ENCODE measurements at regions not wholly inside any gene's neighbourhood (a gene's known extent, or its start where the extent isn't known, plus 50 kb on each side); places are given as distances from the start of the nearest gene placed in this dataset.
"Not testable (repeated sequence)": the region's sequence is repeated elsewhere in the genome, so short reads cannot be mapped to it uniquely, and the experiment has no call there.

DNA sequence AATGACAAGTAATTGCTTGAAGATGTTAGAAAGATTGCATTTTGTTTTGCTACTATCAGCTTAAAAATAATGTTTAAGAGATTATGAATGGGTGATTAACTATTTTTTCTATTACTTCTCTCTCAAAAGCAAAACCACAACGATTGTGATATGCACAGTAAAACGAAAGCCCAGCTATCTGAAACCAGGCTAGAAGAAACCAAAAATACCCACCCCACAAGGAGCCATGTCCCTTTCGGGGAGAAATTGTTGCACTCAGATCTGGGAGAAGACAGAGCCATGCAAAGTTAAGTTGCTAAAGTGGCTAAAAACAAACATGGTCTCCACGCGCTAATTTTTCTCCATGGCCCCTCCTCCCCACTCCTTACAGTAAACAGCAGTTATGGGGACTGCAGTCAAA is 173.6 kb downstream of the RPS24 start:
- DNase-seq (ENCODE audit: low read depth in 4 of 4, low spot score in 1 of 4): no peak

DNA sequence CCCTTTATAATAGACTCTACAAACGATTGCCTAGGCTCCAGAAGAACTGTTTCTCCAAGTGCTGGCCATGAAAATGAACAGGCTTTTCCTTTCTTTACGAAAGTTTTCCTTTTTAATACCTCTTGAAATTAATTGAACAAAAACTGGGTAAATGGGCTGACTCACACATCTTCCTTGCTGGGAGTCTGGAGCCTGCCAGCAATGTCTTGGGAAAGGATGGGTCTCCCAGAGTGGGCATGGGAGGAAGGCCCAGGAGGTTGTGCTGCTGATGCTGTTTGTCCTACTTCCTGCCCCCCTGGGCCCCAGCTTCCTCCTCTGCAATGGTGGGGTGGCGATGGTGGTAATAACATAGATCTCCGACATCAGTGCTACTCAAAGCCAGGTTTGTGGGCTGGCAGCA is 174.1 kb downstream of the RPS24 start:
- DNase-seq (ENCODE audit: low read depth in 4 of 4, low spot score in 1 of 4): no peak

DNA sequence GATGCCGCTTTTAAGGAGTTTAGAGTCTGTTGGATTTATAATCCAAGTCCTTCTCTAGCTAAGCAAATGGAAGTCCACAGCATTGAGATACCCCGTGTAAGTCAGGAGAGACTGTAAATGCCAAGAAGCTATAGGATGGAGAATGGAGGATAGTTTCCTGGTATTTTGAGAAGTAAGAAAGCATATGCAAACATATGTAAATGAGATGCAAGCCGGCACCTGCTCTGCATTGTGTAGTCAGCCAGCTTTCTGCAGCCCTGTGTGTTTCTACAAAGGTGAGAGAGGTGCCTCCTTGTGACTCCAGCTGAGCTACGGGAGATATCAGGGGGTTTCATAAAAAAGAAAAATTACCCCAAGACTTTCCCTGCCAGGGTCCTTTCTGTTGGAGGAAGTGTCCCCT is 176.3 kb downstream of the RPS24 start:
- no peak for DNase-seq (ENCODE audit: low read depth in 4 of 4, low spot score in 1 of 4)

DNA sequence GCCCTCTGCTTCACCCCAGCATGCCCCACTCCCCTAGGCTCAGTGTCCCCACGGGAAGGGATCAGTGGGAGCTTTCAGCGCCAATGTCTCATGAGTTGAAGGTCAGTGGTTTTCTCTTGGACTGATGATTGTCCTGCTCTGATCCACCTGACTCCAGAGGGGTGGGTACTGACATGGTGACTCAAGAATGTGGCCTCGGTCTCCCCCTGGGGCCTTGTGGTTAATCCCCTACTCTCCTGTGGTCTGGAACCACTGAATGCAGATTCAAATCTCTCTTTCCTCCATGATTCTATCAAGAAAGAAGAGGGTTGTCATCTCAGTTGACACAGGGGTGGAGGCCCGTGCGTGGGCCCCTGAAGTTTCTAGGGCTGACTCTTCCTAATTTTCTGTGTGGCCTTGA is 176.9 kb downstream of the RPS24 start:
- no peak for DNase-seq (ENCODE audit: low read depth in 4 of 4, low spot score in 1 of 4)

DNA sequence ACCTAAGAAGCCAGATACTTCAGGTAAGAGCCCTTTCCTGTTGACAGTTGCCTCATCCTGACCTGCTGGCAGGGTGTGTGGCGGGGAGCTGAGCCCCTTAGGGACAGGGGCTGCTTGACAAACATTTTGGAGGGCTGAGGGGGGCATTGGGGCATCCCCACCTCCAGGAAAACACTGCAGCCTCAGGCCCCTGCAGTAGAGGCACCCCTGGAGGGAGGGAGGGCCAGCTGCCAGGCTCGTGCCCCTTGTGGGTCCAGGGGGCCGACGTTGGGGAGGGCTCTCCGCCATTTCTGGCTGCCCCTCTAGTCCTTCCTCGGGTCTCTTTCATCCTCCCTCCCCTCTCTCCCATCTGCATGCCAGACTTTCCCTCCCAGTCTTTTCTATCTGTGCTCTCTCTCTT is 177.3 kb downstream of the RPS24 start:
- DNase-seq (ENCODE audit: low read depth in 4 of 4, low spot score in 1 of 4): no peak

DNA sequence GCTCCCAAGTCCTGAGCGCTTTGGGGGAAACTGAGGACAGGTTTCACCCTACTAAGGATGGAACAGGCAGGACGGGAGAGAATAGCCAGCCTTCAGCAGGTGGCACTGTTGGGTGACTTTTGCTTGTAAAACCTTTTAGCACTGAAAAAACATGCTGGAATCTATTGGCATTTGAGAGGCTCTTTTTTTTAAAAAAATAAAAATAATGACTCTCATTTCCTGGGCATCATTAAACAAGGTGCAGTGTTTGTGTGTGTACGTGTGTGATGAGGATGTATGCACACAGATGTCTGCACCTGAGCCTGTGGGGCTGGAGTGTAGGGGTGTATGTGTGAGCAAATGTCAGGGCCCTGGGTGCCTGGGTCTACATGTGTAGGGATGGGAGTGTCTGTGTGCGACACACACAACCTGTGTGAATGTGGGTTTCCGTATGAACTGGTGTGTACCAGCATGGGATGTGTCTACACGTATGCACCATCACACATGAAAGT is 177.9 kb downstream of the RPS24 start:
- no peak for DNase-seq (ENCODE audit: low read depth in 4 of 4, low spot score in 1 of 4)

DNA sequence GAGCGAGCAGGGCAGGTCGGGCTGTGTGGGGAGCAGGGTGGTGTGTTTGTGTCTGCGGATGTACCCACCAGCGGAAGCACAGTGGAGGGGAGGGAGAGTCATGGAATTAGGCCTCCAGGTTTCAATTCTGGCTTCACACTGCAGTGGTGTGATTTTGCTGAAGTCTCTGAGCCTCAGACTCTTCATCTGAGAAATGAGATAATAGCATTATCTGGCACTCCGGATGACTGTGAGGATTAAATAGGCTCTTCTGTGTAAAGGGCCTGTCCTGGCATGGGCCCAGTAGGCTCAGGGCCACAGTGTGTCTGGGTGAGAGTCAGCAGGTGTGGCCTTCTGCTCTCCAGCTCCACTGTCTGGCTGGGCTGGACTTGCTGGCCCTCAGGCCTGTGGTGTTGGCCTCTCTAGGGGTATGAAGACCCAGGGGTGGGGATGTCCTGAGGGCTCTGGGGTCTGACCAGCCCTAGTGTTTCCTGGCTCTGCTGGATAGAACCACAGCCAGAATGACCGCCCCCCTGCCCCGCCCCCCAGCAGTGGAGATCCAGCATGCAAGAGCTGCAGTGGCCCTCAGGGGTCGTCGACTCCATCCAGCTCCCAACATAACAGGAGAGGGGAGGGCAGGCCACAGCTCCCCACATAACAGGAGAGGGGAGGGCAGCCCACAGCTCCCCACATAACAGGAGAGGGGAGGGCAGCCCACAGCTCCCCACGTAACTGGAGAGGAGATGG is 178.6 kb downstream of the RPS24 start:
- DNase-seq (ENCODE audit: low read depth in 4 of 4, low spot score in 1 of 4): no peak

DNA sequence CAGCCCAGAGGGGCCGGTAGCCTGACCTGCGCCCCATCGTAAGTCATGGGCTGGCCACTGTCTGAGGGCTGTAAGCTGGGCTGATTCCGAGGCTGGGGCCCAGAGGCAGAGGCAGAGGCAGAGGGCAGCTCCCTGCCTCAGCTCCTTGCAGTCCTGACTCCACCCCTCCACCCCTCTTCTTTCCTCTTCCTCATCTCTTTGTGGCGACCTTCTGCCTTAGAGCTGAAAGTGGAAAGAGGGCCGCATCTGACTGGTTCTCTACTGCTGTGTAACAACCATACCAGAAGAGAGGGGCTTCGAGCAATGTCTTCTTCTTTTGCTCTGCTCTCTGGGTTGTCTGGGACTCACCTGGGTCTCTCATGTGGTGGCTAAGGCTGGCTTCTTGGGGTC is 179.1 kb downstream of the RPS24 start:
- DNase-seq (ENCODE audit: low read depth in 4 of 4, low spot score in 1 of 4): no peak

DNA sequence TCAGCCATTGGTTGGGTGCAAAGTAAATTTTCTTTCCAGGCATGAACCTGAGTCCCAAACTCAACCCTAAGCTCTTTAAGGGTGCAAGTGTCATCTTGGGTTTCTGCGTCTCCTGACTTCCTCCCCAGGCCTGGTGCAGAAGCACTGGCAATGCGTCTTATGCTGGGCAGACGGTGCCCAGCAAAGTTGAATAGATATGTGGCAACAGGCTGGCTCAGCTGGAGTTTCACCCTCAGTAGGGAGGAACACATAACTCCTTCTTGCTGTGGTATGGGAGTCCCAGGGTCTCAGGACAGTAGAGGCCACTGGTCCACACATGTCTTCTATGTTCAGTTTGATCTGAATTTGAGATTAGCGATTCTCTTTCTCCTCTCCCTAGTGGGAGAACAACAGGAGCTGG is 181.3 kb downstream of the RPS24 start:
- DNase-seq (ENCODE audit: low read depth in 4 of 4, low spot score in 1 of 4): no peak

DNA sequence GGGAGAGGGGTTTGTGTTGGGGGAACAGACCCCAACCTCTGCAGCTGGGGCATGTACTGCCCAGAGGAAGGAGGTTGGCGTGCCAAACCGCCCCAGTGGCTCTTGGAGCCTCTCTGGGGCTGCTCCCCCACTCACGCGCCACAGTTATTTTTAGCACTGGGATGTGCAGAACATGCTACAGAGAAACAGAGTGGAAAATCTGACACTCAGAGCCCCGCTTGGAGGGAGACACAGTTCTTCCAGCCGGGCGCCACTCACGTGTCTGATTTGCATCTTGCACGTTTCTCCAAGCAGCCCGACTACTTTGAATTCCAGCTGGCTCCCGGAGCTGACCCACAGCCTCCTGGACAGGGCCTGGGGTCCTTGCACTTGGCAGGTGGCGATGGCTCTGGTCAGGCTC is 182.0 kb downstream of the RPS24 start:
- DNase-seq (ENCODE audit: low read depth in 4 of 4, low spot score in 1 of 4): no peak

DNA sequence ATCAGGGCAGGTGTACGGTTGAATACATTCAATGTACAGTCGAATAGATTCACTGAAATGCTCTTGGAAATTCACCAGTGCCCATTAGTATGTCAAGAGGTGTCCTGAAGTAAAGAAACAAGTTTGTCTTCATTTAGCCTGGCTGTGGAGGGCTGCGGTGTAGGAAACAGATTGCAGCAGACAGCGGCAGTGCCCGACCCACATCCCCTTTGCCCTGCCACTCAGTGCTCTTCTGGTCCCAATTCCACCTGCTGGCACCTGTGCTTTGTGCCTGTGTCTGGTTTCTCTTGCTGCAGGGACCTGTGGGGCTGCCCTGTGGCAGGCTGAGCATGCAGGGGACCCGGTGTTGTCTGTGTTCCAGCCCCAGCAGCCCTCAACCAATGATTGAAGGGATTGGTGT is 183.7 kb downstream of the RPS24 start:
- DNase-seq (ENCODE audit: low read depth in 4 of 4, low spot score in 1 of 4): no peak

DNA sequence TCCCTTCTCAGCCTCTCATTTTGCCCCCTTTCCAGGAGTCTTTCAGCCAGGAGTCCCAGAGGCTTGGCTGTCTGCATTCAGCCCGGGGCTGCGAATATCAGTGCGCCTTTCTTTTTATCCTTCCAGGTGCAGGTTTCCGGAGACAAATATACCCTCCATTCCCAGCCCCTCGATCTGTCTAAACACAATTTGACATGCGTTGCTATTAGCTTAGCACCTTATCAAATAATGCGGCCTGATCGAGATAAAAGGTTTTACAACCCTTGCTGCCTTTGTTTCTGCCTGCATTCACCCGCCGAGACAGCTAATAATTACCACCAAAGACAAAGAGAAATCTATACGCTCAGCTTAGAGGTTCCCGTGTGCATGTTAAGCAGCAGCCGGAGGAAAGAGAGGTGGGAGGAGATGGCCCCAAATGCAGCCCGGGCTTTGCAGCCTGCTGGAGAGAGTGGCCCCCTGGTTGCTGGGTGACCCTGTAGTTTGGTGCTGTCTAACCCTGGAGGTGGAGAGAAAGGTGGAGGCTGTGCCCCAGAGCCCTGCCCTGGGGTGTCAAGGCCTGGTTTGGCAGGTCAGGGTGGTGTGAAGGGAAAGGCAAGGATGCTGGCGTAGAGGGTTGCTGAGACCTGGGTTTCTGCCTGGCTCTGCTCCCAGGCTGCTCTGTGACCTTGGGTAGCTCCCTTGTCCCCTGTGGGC is 185.3 kb downstream of the RPS24 start:
- DNase-seq (ENCODE audit: low read depth in 4 of 4, low spot score in 1 of 4): no peak

DNA sequence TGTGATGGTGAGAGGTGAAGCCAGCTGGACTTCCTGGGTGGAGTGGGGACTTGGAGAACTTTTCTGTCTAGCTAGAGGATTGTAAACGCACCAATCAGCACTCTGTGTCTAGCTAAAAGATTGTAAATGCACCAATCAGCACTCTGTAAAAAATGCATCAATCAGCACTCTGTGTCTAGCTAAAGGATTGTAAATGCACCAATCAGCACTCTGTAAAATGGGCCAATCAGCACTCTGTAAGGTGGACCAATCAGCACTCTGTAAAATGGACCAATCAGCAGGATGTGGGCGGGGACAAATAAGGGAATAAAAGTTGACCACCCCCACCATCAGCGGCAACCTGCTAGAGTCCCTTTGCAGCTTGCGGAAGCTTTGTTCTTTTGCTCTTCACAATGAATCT is 185.9 kb downstream of the RPS24 start:
- DNase-seq (ENCODE audit: low read depth in 4 of 4, low spot score in 1 of 4): not testable (repeated sequence)

DNA sequence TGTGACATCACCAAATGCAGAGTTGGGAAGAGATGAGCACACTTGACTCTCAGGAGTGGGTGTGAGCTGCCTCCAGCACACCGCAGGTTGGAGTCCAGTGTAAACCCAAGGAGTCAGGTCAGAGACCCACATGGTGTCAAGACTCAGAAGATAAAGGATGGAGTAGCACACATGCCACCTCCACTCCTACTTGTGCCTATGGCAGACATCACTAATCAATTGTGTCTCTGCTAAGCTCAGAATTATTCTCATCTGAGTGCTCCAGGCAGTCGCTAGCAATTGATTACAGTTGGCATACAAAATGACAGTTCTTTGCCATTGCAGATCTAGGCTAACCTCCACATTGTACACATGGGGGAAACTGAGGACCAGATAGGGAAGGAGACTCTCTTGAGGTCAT is 187.1 kb downstream of the RPS24 start:
- DNase-seq (ENCODE audit: low read depth in 4 of 4, low spot score in 1 of 4): no peak

DNA sequence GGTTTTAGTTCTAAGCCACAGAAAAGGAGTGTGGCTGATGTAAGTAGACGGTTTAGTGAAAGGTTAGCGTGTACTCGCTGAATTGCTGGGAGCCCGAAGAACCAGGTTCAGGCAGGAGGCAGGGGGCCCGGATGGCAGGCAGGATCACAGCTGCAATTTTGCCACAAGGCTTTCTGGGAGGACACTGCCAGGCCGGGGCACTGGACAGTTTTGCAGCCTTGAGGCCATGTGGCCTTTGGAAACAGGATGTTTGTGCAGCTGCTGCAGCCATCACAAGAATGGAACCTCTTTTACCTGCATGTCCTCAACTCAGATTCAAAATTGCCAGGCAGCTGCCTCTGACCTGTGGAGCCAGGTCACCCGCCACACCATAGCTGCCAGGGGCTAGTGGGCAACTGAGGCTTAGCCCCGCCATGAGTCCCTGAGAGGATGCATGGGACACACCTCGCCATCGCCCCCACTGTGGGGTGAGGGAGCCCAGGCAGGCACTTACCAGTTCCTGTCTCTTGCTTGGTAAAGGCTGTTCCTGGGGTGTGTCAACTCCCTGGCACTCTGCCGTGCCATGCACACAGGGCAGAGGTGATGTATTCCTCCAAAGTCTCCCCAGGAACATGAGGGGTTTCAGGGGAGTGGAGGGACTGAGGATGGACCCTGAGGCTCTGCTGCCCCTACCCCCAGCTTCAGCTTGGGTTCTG is 188.6 kb downstream of the RPS24 start:
- no peak for DNase-seq (ENCODE audit: low read depth in 4 of 4, low spot score in 1 of 4)

DNA sequence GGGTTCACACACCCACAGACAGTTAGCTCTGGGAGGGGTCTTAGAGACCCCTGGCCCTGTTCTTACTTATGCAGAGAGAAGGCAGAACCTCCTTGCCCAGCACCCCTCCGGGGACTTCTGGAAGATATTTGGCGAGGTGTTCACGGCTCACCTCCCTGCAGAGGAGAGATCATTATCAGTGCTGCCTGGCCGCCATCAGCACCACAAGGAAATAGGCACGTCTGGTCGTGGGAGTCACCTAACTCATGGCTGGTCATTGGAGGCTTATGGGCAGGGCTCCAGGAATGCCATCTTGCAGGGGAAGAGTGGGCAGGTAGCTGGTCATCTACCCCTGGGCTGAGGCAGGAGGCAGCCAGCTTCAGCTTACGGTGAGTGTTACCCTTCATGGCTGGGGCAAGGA is 189.4 kb downstream of the RPS24 start:
- DNase-seq (ENCODE audit: low read depth in 4 of 4, low spot score in 1 of 4): no peak

DNA sequence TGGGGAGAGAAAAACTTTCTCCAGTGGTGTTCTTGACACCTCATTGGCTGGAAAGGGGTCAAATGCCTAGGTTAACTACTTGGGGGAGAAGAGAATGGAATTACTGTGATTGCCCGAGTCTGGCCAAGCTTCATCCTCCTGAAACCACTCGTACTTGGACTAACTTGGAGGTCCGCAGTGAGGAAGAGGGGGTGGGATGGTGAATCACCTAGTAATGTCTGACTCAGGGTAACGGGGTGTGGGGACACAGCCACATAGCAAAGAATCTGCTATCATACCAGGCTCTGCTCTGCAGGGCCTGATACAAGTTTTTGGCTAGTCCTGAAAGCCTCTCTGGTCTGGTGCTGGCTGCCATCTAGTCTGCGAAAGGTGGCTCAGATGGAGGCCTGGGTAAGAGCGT is 190.9 kb downstream of the RPS24 start:
- no peak for DNase-seq (ENCODE audit: low read depth in 4 of 4, low spot score in 1 of 4)

DNA sequence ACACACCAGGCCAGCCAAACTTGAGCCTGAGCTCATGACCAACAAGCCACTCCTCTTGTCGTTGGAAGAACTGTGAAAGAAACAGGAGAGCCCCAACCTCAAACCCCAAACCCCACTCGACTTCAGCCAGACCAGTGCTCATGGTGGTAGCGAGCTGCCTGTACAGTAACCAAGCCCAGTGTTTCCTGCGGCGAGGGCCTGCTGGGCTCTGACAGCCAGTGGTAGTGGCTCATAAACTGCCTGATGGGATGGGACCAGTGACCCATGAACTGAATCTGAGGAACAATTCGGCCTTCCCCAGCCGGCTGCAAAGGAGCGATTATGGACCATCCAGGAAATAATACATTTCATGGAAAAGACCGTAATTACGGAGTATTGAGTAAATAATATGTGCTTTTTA is 191.9 kb downstream of the RPS24 start:
- no peak for DNase-seq (ENCODE audit: low read depth in 4 of 4, low spot score in 1 of 4)

DNA sequence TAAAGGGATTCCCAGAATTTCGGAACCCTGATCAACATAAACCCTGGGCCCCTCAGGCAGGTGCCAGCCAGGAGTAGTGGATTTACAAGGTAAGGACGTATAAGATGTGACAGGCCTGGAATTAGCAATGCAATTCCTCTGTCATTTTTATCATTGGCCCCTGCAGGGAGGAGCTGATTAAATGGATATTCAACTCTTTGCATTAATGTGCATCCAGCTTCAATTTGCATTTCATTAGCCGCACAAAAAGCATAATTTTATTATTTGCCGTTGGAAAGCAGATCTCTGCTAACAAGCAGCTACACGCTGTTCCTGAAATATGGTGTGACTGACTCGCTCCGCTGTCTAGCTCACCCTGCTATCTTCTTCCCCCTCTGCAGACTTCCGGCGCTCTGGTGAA is 195.8 kb downstream of the RPS24 start:
- no peak for DNase-seq (ENCODE audit: low read depth in 4 of 4, low spot score in 1 of 4)

DNA sequence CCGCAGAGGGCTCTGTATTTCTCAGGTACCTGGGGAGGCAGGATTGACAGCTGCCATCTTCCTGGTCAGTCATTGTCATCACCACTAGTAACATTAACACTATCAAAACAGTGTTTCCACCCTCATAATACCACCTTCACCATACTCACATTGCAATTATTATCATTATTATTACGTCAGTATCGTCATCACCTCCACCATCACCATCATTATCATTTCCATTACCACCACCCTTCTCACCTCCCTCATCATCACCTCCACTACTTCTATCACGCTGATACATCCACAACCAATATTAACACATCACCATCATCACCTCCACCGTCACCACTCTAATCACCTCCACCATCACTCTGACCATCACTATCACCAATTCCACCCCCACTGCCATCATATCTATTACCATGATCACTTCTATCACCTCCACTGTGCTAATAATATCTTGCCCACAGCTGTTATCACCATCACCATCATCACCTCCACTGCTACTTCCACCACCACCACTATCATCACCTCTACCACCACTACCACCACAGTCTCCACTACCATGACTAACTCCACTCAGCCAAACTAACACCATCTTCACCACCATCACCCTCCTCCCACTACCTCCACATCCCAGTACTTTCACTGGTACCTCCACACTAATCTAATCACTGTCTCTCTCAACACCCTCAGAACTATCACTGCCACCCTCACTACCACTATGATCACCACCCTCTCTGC is 196.4 kb downstream of the RPS24 start:
- no peak for DNase-seq (ENCODE audit: low read depth in 4 of 4, low spot score in 1 of 4)

DNA sequence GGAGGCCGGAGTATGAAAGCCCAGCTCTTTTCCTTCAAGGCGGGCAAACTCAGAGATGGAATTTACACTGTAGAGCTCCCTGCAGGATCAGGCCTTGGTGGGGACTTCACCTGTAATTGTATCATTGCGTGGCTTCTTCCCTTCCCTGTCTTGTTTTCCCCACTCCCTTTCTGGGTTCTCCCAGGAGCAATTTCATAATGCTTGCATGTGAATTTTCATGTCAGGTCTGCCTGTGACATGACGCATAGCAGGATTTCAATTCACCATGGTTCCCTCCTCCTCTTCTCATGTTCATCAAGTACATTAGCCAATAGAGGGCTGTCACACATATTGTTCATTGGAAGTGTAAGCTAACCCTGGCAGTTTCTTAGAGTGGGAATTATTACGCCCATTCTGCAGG is 197.7 kb downstream of the RPS24 start:
- DNase-seq (ENCODE audit: low read depth in 4 of 4, low spot score in 1 of 4): no peak

DNA sequence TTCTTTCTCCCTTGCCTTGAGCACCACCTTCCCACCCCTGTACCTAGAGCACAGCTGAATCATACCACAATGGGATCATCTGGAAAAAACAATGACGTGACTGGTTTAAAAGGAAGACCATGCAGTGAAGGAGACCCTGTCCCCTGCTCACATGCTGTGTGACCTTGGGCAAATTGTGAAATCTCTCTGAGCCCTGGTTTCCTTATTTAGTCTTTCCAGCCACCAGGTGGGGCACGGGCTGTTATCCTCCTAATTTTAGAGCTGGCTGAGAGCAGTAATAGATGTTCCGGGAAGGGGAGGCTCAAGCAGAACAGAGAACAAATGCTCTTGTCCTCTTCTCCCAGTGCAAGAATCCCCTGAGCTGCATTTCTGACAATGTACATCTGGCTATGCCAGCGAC is 198.3 kb downstream of the RPS24 start:
- DNase-seq (ENCODE audit: low read depth in 4 of 4, low spot score in 1 of 4): no peak
